Right lobe of liver (tissue), 6 donors: ENCODE measurements at regions not wholly inside any gene's neighbourhood (a gene's known extent, or its start where the extent isn't known, plus 50 kb on each side); places are given as distances from the start of the nearest gene placed in this dataset.

Source experiments
- ATAC-seq, 4 donors: fragments of 200-7000 bp; cut with Tn5 transposase; one replicate each; pipeline ENCODE4 v1.9.1; 2020; ENCODE audit warnings: mild to moderate bottlenecking in 4 of 4, moderate library complexity in 4 of 4
- DNase-seq, 3 donors: peaks; one replicate each; pipeline ENCODE4 v3.0.0-alpha.2; 2020
- H3K27ac ChIP-seq, 3 donors: fragments of 200-600 bp; one replicate each; pipeline ENCODE4 v1.8.0; 2022
- H3K27me3 ChIP-seq, 2 donors: fragments of 200-600 bp; one replicate each; pipeline ENCODE4 v1.8.0; 2022
- H3K36me3 ChIP-seq, 4 donors: fragments of 200-600 bp; sonication (generic) in 1 of 4; one replicate each; pipeline versions ENCODE4 v1.5.1 to v1.8.0; 2017 to 2022; ENCODE audit warnings: control low read depth in 1 of 4
- H3K4me1 ChIP-seq, 4 donors: fragments of 200-600 bp; sonication (generic) in 1 of 4; one replicate each; pipeline versions ENCODE4 v1.5.1 to v1.8.0; 2017 to 2022; ENCODE audit warnings: control low read depth in 1 of 4
- H3K4me3 ChIP-seq, 3 donors: fragments of 200-600 bp; one replicate each; pipeline ENCODE4 v1.8.0; 2022
- H3K9me3 ChIP-seq, 4 donors: fragments of 200-600 bp; sonication (generic) in 1 of 4; one replicate each; pipeline versions ENCODE4 v1.5.1 to v1.8.0; 2017 to 2022; ENCODE audit warnings: control low read depth in 1 of 4
- CTCF ChIP-seq, 4 donors: fragments of 200-600 bp in 3 of 4; fragments of 450-650 bp in 1 of 4; IDR thresholded peaks; one replicate each; pipeline versions ENCODE4 v1.5.1 to v1.8.0; 2016 to 2022; ENCODE audit warnings: antibody characterized with exemption in 4 of 4, mild to moderate bottlenecking in 2 of 4
- POLR2A ChIP-seq: fragments of 450-650 bp; IDR thresholded peaks from one replicate; pipeline ENCODE4 v1.6.1; 2017; ENCODE audit warnings: antibody characterized with exemption, mild to moderate bottlenecking
- WGBS: methylation state at CpG from one replicate; pipeline ENCODE4 v1.1.6; 2018; ENCODE audit warnings: low coverage, low lambda C conversion rate; ENCODE audit not compliant: insufficient coverage; ENCODE audit errors: missing lambda C conversion rate; 5-methylcytosine and 5-hydroxymethylcytosine counted together
- intact Hi-C, 2 donors: fragments of 100-400 bp; cut with DNase I; formaldehyde crosslinking; loops; one replicate each; pipeline versions ENCODE4 v1.11.2 to v1.14.1; 2022
- donor health status: DM: no; HTN: yes; CAD: no.
- donor health status: DM: no; HTN: no; CAD: no.
- donor health status: DM: no; HTN: no; CAD: no.
- donor health status: DM: no; HTN: yes; CAD: no.
- donor health status: DM: no; HTN: yes; CAD: no.

DNA sequence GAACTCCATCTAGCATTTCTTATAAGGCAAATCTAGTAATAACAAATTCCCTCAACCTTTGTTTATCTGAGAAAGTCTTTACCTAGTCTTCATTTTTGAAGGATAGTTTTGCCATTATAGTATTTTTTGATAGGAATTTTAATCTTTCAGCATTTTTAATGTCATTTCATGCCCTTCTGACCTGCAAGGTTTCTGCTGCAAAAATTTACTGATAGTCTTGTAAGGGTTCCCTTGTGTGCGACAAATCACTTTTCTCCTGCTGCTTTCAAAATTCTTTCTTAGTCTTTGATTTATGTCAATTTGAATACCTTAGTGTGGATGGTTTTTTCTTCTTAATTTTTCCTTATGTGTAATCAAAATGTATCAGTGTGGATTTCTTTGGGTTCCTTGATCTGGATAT is 297.5 kb upstream of the FAM78B start:
- 89% methylated on average over 1 of the region's 1 CpG for WGBS
- no peak overlapping the region for H3K27ac ChIP-seq
- intact Hi-C loops: no loop called here
- H3K9me3 ChIP-seq: peaks cover 0 to 7% (median 0%) of the 10 kb centered on the region in 4 donors
- TF ChIP-seq POLR2A (no peak), CTCF (IDR thresholded peaks at IDR 0.05) (no peak)
- H3K4me1 ChIP-seq: peaks cover 0 to under 1% (median 0%) of the 10 kb centered on the region in 4 donors
- DNase-seq: no peak
- no peaks in the 10 kb centered on the region for H3K27me3 ChIP-seq
- no peak overlapping the region for H3K4me3 ChIP-seq
- H3K36me3 ChIP-seq: no peaks in the 10 kb centered on the region
- no peak for ATAC-seq

DNA sequence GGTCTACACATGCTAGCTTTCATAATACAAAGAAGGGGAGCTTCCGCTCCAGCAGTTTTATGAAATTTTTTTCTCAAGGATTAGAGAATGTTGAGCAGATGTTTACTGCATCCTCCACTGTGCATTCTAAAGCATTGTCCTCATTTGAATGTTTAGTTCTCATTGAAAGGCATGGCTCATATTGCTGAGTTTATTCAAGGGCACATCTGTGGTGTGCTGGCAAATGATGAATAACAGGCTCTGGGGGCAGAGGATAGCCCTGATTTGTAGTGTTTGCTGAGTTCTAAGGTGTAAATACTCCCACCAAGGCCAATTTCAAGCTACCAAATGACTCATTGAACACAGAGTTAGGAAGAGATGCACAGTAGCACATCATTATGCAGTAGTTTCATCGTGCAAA is 303.2 kb upstream of the FAM78B start:
- 97% methylated on average over 2 of the region's 2 CpGs for WGBS
- peak overlapping the region in 1 of 3 donors; percentile 47 for H3K27ac ChIP-seq

DNA sequence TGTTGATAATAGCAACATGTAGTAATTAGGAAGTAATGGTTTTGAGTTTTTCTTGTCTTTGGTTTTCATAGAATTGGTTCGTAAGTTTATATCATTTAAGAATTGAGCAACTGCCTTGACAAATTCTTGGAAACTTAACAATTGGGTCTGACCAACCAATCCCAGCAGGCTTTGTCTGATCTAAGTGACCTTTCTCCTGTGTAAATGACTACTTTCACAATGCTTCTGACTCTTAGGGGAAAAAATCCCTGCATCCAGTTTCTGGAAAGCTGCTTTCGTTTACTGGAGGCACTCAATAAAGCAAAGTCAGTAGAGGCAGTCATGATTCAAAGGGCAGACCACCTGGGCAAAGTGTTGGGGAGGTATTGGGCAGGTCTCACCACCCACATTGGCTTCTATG is 303.6 kb upstream of the FAM78B start:
- ATAC-seq: peak in 3 of 4 donors; percentile 74 to 87 (median 81)

More for the DNA sequence above, 303.2 kb upstream of the FAM78B start:
- ATAC-seq: peak in 3 of 4 donors; percentile 13 to 79 (median 34)
- H3K36me3 ChIP-seq: no peaks in the 10 kb centered on the region
- H3K27me3 ChIP-seq: no peaks in the 10 kb centered on the region
- intact Hi-C loops: no loop called here
- no peak overlapping the region for H3K4me3 ChIP-seq
- H3K9me3 ChIP-seq: no peaks in the 10 kb centered on the region
- no peak for TF ChIP-seq POLR2A
- TF ChIP-seq CTCF (IDR thresholded peaks at IDR 0.05): no peak
- DNase-seq: no peak
- H3K4me1 ChIP-seq: peaks cover 0 to 25% (median 0%) of the 10 kb centered on the region in 4 donors

DNA sequence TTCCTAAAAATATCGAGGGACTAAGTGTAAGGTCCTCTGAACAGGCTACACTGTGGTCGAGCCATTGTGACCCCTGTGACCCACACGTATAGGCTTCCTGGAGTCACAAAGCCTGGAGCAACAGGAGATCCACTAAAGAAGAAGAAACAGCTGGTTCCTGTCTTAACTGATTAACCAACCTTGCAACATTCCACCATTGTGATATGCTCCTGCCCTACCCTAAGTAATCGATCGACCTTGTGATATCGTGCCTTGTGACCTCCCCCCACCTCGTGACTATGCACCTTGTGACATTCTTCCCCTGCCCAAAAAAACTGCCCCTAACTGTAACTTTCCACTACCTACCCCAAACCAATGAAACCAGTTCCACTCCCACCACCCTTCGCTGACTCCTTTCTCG is 304.6 kb upstream of the FAM78B start:
- Histone ChIP-seq H3K27ac (no peak overlapping the region), H3K27me3 (no peaks in the 10 kb centered on the region), H3K4me1 (peaks cover 0 to 25% (median 0%) of the 10 kb centered on the region in 4 donors), H3K9me3 (no peaks in the 10 kb centered on the region), H3K36me3 (no peaks in the 10 kb centered on the region), H3K4me3 (no peak overlapping the region)
- WGBS: 50% methylated on average over 7 of the region's 9 CpGs
- intact Hi-C loops: no loop called here
- ATAC-seq: no peak
- no peak for DNase-seq
- TF ChIP-seq POLR2A: no peak
- no peak for TF ChIP-seq CTCF (IDR thresholded peaks at IDR 0.05)

More for the DNA sequence above, 303.6 kb upstream of the FAM78B start:
- Histone ChIP-seq H3K9me3 (no peaks in the 10 kb centered on the region), H3K4me1 (peaks cover 0 to 25% (median 0%) of the 10 kb centered on the region in 4 donors), H3K4me3 (no peak overlapping the region), H3K27me3 (no peaks in the 10 kb centered on the region), H3K36me3 (no peaks in the 10 kb centered on the region), H3K27ac (peak overlapping the region in 1 of 3 donors; percentile 49)
- 13% methylated on average over 2 of the region's 2 CpGs for WGBS
- DNase-seq: peak in 1 of 3 donors; percentile 39
- intact Hi-C loops: no loop called here
- TF ChIP-seq POLR2A (no peak), CTCF (IDR thresholded peaks at IDR 0.05) (no peak)
